Islet of Langerhans (tissue), 1 donor: ENCODE measurements at regions not wholly inside any gene's neighbourhood (a gene's known extent, or its start where the extent isn't known, plus 50 kb on each side); places are given as distances from the start of the nearest gene placed in this dataset.

Experiments used
- FAIRE-seq: peaks from one replicate; lab custom pipeline; 2011; peaks lifted over from hg19 to GRCh38; lab: Jason Lieb, UNC

- no peak for FAIRE-seq
These were observed 1746.4 kb upstream of the PCDH7 start for GRCh38 chr4:28973587-28974350.

- no peak for FAIRE-seq
These were observed 1743.8 kb upstream of the PCDH7 start for GRCh38 chr4:28976369-28976768.

- no peak for FAIRE-seq
These were observed 1718.0 kb upstream of the PCDH7 start for GRCh38 chr4:29002151-29002550.

- FAIRE-seq = no peak
These were observed 1714.3 kb upstream of the PCDH7 start for GRCh38 chr4:29005838-29006237.

- no peak for FAIRE-seq
These were observed 1710.3 kb upstream of the PCDH7 start for GRCh38 chr4:29009908-29010307.

GRCh38 chr4:29013341-29013740 is 1706.8 kb upstream of the PCDH7 start:
- no peak for FAIRE-seq

- FAIRE-seq = no peak
These were observed 1705.6 kb upstream of the PCDH7 start for GRCh38 chr4:29014555-29014954.

GRCh38 chr4:29033703-29034102 is 1686.5 kb upstream of the PCDH7 start:
- FAIRE-seq = no peak

GRCh38 chr4:29037501-29037900 is 1682.7 kb upstream of the PCDH7 start:
- no peak for FAIRE-seq

GRCh38 chr4:29043411-29043810 is 1676.8 kb upstream of the PCDH7 start:
- no peak for FAIRE-seq

GRCh38 chr4:29046186-29046585 is 1674.0 kb upstream of the PCDH7 start:
- FAIRE-seq = no peak

- FAIRE-seq = no peak
These were observed 1673.4 kb upstream of the PCDH7 start for GRCh38 chr4:29046781-29047180.

- FAIRE-seq = no peak
These were observed 1672.7 kb upstream of the PCDH7 start for GRCh38 chr4:29047341-29048041.

- FAIRE-seq = no peak
These were observed 1668.7 kb upstream of the PCDH7 start for GRCh38 chr4:29051381-29051965.

- no peak for FAIRE-seq
These were observed 1667.9 kb upstream of the PCDH7 start for GRCh38 chr4:29052266-29052665.

GRCh38 chr4:29058531-29058930 is 1661.6 kb upstream of the PCDH7 start:
- FAIRE-seq = no peak

GRCh38 chr4:29066861-29067260 is 1653.3 kb upstream of the PCDH7 start:
- no peak for FAIRE-seq

GRCh38 chr4:29073571-29073970 is 1646.6 kb upstream of the PCDH7 start:
- no peak for FAIRE-seq

- FAIRE-seq = no peak
These were observed 1644.8 kb upstream of the PCDH7 start for GRCh38 chr4:29075366-29075765.

- no peak for FAIRE-seq
These were observed 1640.9 kb upstream of the PCDH7 start for GRCh38 chr4:29079260-29079659.

- FAIRE-seq = no peak
These were observed 1638.8 kb upstream of the PCDH7 start for GRCh38 chr4:29081234-29081955.

- FAIRE-seq = no peak
These were observed 1637.5 kb upstream of the PCDH7 start for GRCh38 chr4:29082684-29083083.

- no peak for FAIRE-seq
These were observed 1634.4 kb upstream of the PCDH7 start for GRCh38 chr4:29085748-29086147.
